NCI-H748 (cell line): ENCODE measurements at regions not wholly inside any gene's neighbourhood (a gene's known extent, or its start where the extent isn't known, plus 50 kb on each side); places are given as distances from the start of the nearest gene placed in this dataset.
"Not testable (repeated sequence)": the region's sequence is repeated elsewhere in the genome, so short reads cannot be mapped to it uniquely, and the experiment has no call there.

Experiments used
- DNase-seq: peaks from one replicate; lab custom pipeline; 2025; ENCODE audit not compliant: unreplicated experiment; lab: John Stamatoyannopoulos, UW

DNA sequence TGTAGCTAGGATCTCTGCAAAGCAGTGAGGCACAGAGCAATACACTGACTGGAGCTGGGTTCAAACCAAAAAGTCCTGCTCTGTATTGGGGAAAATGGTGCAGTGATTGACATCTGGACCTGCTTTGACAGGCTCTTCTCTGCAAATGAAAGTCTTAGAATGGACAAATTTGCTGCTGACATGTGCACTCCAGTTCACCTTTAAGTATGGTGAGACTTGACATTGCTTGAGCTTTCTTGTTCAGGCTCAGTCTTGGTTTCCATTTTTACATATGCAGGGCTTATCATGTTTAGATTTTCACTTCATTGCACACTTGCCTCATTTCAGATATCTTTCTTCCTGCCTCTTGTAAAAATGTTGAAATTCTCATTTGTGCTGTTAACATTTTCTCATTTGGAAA, 1655.0 kb downstream of the MRPL39 start:
- no peak for DNase-seq

DNA sequence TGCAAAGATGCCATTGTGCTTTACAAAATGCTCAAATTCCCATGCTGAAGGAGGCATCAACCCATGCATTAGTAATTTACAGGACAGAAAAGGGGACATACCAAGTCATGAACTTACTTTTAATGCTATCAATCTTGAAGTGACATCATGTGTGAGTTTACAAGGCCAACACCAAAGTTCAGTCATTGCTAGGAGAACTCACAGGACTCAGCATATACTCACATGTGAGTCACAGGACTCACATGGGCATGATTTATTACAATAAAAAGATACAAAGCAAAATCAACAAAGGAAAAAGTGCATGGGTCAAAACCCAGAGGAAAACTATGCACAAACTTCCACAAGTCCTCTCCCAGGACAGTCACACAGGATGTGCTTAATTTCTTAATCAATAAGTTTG, 1656.0 kb downstream of the MRPL39 start:
- no peak for DNase-seq

GRCh38 chr21:23950344-23950743, 1656.9 kb downstream of the MRPL39 start:
- DNase-seq = no peak

GRCh38 chr21:23949493-23949892, 1657.8 kb downstream of the MRPL39 start:
- DNase-seq = no peak

DNA sequence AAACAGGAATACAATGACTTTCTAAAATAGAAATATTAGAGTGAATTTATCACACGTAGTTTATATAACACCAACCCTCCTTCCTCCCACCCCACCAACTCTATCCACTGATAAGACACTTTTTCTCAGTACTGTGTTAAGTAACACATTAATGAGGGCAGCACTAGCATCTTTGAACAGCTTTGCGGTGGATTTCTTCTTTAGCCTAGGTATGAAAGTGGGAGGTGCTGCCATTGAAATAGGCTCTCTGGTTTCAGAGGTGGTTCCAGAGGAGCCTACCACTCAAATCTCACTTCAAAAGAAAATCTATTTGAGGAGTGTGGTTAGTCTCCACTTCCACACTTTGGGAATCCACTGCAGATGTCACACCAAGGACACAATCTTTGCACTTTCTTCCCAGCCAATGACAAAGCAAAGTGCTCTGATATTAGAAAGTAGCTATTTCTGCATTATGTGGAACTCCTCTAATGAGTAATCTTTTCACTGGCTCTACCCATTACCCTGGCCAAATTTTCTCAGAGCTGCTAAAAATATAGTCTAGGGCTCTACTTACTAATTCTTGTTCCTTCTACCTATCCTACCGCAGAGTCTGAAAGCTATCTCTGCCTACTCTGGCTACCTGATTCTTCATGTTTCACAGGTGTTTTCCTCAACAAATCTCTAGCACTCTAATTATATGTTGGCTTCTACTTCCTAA, 1667.8 kb downstream of the MRPL39 start:
- DNase-seq = no peak

DNA sequence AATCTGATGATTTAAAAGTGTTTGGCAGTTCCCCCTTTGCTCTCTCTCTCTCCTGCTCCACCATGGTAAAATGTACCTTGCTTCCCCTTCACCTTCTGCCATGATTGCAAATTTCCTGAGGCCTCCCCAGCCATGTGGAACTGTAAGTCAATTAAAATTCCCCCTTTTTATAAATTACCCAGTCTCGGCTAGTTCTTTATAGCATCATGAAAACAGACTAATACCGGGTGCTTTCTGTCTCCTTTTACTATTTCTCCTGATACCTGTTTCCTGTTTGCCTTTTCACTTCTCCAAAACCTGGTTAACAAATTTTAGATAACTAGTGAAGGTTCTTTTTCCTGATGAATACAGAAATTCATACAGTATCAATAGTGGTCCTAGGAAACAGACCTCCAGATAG, 1670.3 kb downstream of the MRPL39 start:
- no peak for DNase-seq

DNA sequence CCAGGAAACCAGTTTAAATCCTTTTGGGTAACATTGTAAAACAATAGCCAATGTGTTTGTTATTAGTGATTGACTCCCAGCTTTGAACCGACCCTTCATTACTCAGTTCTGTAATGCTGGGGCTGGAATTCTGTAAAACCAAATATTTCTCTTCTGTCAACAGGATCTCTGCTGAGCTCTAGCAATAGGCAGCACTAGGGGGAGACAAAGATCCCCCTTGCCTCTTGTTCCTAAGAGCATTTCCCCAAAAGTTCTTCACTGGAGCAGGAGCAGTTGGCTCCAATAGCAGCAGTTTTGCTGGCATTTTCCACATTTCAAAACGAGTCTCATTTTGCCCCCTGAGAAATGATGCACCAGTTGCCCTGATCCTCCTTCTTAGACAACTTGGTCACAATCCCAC, 1671.1 kb downstream of the MRPL39 start:
- DNase-seq = peak; percentile 70

- DNase-seq = no peak
These were observed 1676.7 kb downstream of the MRPL39 start for GRCh38 chr21:23930565-23930964.

DNA sequence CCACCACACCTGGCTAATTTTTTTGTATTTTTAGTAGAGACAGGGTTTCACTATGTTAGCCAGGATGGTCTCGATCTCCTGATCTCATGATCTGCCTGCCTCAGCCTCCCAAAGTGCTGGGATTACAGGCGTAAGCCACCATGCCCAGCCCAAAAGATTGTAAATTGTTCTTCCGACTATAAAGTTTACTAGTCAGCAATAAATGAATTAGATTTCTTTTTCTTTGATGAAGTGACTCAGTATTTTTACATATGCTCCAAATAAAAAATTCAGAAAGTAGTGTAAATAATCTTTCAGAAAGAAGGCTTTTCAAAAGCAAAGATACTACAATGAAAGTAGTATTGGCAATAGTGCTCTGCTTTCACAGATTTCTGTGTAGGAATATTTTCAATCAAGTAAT, 1680.9 kb downstream of the MRPL39 start:
- DNase-seq = not testable (repeated sequence)

GRCh38 chr21:23921670-23922418, 1685.4 kb downstream of the MRPL39 start:
- no peak for DNase-seq

- no peak for DNase-seq
These were observed 1706.6 kb downstream of the MRPL39 start for GRCh38 chr21:23900727-23901126.

DNA sequence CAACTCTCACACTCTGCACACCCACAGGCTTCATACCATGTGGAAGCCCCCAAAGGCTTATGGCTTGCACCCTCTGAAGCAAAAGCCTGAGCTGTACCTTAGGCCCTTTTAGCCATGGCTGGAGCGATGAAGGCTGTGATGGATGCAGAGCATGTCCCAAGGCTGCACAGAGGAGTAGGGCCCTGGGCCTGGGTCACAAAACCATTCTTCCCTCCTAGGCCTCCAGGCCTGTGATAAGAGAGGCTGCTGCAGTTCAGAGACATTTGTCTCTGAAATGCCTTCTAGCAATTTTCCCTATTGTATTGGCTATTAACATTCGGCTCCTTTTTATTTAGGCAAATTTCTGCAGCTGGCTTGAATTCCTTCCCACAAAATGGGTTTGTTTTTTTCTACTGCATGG, 1707.7 kb downstream of the MRPL39 start:
- DNase-seq = no peak

GRCh38 chr21:23890652-23891051, 1716.6 kb downstream of the MRPL39 start:
- no peak for DNase-seq

GRCh38 chr21:23887725-23888306, 1719.5 kb downstream of the MRPL39 start:
- DNase-seq = peak; percentile 68

DNA sequence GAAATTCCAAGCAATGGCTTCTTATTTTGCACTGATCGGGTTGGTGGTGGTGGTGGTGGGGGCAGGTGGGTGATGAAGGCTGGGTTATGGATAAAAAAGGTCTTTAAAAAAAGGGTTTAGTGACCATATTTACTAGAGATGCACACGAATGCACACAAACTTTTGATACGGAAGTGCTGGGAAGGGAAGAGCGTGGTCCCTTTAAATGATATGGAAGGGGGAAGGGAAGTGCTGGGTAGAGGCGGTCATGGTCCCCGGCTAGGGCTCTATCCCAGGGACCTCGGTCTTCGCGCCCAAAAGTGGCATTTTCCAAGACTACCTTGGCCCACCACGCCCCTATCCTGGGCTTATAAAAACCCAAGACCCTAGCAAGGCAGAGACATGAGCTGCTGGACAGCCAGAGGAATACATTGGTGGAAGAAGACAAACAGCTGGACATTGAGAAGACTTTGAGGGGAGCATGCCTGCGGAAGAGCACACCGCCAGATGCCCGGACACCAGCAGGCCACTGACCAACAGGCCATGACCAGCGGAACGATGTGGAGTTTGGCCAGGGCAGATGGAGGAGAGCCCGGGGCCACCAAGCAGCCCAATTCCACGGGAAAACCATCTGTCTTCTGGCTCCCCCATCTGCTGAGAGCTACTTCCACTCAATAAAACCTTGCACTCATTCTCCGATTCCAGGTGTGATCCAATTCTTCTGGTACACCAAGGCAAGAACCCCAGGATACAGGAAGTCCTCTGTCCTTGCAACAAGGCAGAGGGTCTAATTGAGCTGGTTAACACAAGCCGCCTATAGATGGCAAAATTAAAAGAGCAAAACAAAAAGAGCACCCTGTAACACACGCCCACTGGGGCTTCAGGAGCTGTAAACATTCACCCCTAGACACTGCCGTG, 1720.2 kb downstream of the MRPL39 start:
- peak; percentile 58 for DNase-seq

DNA sequence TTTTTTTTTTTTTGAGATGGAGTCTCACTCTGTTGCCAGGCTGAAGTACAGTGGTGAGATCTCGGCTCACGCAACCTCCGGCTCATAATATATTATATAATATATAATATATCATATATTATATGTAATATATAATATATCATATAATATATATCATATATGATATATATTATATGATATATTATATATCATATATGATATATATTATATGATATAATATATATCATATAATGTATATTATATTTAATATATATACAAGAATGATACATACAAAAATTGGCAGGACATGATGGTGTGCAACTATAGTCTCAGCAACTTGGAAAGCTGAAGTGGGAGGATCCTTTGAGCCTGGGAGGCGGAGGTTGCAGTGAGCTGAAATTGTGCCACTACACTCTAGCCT, 1725.5 kb downstream of the MRPL39 start:
- DNase-seq = no peak

GRCh38 chr21:23876925-23877558, 1730.2 kb downstream of the MRPL39 start:
- no peak for DNase-seq

GRCh38 chr21:23874271-23874670, 1733.0 kb downstream of the MRPL39 start:
- no peak for DNase-seq

DNA sequence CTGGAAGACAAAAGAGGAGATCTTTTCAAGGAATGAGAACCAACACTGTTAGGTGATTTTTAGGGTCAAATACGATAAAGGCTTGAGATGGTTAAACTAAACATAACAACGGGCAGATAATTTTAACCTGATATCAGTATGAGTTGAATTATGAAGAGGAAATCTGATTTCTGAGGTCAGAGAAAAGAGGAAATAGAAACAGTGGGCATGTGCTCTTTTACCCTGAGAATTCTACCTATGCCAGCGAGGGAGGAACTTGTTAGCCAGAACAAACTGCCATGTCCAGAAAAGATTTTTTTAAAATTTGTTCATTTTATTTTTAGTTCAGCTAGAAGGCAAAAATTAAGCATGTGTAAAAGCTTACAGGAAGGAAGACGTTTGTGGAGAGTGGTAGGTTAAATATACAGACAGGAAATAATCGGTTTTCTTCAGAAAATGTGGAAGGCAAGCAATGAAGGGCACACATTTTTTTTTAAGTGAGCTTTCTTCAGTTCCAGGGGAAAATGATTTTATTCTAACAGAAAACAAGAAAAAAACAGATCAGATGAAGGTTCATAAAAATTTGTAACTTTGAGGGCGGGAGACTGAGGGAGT, 1745.3 kb downstream of the MRPL39 start:
- no peak for DNase-seq

DNA sequence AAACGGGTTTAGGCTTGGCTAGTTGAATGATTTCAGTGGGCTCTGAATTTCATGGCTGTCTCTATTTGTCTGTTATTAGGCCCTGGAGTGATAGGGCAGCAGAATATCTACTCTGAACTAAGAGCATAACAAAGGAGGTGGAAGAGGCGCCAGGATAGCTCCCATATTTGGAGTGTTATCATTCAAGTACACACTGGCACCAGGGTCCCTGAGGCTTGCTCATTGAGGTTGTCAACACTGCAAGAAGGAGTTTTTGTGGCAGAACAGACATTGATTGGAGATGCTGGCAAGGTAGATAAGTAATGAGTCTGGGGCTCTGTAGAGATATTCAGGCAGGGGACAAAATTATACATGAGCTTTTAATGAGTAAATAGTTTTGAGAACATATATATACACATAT, 1748.4 kb downstream of the MRPL39 start:
- DNase-seq = peak; percentile 27
